ENCODE measurements at regions not wholly inside any gene's neighbourhood (a gene's known extent, or its start where the extent isn't known, plus 50 kb on each side); places are given as distances from the start of the nearest gene placed in this dataset.

DNA sequence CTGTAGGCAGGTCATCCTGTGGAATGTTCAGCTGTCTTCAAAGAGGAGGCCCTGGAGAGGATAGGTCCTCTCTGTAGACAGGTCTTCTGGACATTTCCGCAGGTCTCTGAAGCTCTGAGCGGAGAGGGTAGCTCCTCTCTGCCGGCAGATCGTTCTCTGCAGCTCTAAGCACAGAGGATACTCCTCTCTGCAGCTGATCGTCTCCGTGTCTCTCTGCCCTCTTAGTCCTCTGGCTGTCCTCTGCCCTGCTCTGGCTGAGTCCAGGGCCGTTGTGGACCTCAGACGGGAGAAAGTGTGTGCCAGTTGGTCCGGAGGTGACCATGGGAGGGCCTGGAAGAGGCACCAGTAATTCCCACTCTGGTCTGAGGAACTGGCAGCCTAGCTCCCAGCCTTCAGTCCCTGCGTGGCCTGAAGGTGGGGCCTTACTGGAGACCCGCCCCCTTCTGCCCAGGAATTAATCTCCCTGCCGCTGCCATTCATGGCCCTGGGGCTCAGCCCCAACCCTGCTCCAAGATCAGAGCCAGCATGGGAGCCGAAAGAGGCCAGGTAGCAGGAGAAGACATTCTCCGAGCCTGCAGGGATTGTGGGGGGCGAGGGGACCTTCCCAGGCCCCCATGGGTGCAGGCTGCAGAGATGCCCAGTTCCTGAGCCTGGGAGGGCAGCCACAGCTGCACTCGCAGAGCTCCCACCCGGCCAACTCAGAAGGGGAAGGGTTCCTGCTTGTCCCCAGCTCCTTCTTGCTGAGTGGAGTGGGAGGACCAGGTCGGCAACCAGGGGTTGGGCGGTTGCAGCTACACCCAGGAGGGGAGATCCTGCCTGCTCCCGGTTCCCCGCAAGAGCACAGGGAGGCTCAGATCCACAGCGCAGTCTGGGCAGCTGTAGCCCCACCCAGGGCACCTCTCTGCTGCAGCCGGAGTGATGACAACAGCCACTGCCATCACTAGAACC lies 488.7 kb downstream of the RSL24D1 start:
- TF ChIP-seq, protein P1, sequence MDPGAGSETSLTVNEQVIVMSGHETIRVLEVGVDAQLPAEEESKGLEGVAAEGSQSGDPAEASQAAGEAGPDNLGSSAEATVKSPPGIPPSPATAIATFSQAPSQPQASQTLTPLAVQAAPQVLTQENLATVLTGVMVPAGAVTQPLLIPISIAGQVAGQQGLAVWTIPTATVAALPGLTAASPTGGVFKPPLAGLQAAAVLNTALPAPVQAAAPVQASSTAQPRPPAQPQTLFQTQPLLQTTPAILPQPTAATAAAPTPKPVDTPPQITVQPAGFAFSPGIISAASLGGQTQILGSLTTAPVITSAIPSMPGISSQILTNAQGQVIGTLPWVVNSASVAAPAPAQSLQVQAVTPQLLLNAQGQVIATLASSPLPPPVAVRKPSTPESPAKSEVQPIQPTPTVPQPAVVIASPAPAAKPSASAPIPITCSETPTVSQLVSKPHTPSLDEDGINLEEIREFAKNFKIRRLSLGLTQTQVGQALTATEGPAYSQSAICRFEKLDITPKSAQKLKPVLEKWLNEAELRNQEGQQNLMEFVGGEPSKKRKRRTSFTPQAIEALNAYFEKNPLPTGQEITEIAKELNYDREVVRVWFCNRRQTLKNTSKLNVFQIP (CRISPR knock-in tag; IDR thresholded peaks at IDR 0.05; ENCODE audit: borderline replicate concordance, low read depth) = no peak
- no peak for TF ChIP-seq TCF4 (CRISPR knock-in tag; IDR thresholded peaks at IDR 0.05; ENCODE audit: borderline replicate concordance)
- TF ChIP-seq BACH2 (CRISPR knock-in tag; IDR thresholded peaks at IDR 0.05; ENCODE audit: borderline replicate concordance) = no peak
- TF ChIP-seq SNAI2 (CRISPR knock-in tag; IDR thresholded peaks at IDR 0.05) = no peak
- TF ChIP-seq TOX (CRISPR knock-in tag; IDR thresholded peaks at IDR 0.05; ENCODE audit: borderline replicate concordance) = no peak
- TF ChIP-seq, protein P2, sequence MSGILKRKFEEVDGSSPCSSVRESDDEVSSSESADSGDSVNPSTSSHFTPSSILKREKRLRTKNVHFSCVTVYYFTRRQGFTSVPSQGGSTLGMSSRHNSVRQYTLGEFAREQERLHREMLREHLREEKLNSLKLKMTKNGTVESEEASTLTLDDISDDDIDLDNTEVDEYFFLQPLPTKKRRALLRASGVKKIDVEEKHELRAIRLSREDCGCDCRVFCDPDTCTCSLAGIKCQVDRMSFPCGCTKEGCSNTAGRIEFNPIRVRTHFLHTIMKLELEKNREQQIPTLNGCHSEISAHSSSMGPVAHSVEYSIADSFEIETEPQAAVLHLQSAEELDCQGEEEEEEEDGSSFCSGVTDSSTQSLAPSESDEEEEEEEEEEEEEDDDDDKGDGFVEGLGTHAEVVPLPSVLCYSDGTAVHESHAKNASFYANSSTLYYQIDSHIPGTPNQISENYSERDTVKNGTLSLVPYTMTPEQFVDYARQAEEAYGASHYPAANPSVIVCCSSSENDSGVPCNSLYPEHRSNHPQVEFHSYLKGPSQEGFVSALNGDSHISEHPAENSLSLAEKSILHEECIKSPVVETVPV (CRISPR knock-in tag; IDR thresholded peaks at IDR 0.05) = no peak
- TF ChIP-seq, protein P3, sequence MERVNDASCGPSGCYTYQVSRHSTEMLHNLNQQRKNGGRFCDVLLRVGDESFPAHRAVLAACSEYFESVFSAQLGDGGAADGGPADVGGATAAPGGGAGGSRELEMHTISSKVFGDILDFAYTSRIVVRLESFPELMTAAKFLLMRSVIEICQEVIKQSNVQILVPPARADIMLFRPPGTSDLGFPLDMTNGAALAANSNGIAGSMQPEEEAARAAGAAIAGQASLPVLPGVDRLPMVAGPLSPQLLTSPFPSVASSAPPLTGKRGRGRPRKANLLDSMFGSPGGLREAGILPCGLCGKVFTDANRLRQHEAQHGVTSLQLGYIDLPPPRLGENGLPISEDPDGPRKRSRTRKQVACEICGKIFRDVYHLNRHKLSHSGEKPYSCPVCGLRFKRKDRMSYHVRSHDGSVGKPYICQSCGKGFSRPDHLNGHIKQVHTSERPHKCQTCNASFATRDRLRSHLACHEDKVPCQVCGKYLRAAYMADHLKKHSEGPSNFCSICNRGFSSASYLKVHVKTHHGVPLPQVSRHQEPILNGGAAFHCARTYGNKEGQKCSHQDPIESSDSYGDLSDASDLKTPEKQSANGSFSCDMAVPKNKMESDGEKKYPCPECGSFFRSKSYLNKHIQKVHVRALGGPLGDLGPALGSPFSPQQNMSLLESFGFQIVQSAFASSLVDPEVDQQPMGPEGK (CRISPR knock-in tag; IDR thresholded peaks at IDR 0.05; ENCODE audit: borderline replicate concordance) = no peak
- TF ChIP-seq ZNF565 (CRISPR knock-in tag; conservative IDR thresholded peaks at IDR 0.05; ENCODE audit: low read depth) = no peak
- TF ChIP-seq PPARA (CRISPR knock-in tag; IDR thresholded peaks at IDR 0.05; ENCODE audit: borderline replicate concordance) = no peak

Measured in SK-N-SH treated with all-trans-retinoic acid at 6 μM for 48 hours (cell line).